A673 (cell line): ENCODE measurements at regions not wholly inside any gene's neighbourhood (a gene's known extent, or its start where the extent isn't known, plus 50 kb on each side); places are given as distances from the start of the nearest gene placed in this dataset.

ENCODE experiments used
- CTCF ChIP-seq: fragments of 300-800, 200-600 bp; sonication (generic); conservative IDR thresholded peaks from 2 replicates; pipeline ENCODE4 v1.5.1; 2017; ENCODE audit warnings: low read depth, mild to moderate bottlenecking, antibody characterized with exemption, low read length, moderate library complexity, mixed read lengths
- EZH2 ChIP-seq: fragments of 200-600 bp; sonication (generic); IDR thresholded peaks from 2 replicates; pipeline ENCODE4 v1.6.1; 2017; ENCODE audit warnings: borderline replicate concordance, low read depth, mild to moderate bottlenecking, mixed read lengths, antibody characterized with exemption, low read length; ENCODE audit not compliant: poor library complexity, severe bottlenecking

DNA sequence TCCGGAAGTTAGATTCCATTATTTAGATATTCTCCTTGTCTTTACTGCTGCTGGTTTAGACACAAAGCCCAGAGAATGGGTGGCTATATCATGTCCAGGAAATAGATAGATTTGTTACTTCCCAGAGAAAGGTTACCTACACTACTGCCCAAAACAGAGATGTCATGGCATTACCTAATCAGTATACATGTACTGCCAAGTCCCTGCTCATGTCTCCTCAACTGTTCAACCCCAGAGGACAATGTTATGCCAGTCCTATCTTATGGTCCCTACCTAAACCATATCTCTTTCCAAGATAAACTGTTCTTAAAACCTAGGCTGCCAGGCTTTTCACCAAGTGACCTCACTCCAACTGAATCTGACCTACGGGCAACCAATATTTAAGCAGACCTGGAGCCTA lies 209.5 kb upstream of the AR start:
- TF ChIP-seq CTCF (no peak), EZH2 (no peak)
